HL-60/S4 treated with phorbol 12-myristate 13-acetate at 8.2 ng/mL for 4 days and 3 days (cell line): ENCODE measurements at regions not wholly inside any gene's neighbourhood (a gene's known extent, or its start where the extent isn't known, plus 50 kb on each side); places are given as distances from the start of the nearest gene placed in this dataset.

Experiments used
- in situ Hi-C: fragments of 300-500 bp; cut with MboI; formaldehyde crosslinking; loops from 2 replicates; pipeline ENCODE4 v1.15.0; 2022; ENCODE audit warnings: low sequenced_read_pairs

- in situ Hi-C loops: no loop called here
Observed at GRCh38 chr2:75787532-75788132, 76.9 kb upstream of the GCFC2 start.

DNA sequence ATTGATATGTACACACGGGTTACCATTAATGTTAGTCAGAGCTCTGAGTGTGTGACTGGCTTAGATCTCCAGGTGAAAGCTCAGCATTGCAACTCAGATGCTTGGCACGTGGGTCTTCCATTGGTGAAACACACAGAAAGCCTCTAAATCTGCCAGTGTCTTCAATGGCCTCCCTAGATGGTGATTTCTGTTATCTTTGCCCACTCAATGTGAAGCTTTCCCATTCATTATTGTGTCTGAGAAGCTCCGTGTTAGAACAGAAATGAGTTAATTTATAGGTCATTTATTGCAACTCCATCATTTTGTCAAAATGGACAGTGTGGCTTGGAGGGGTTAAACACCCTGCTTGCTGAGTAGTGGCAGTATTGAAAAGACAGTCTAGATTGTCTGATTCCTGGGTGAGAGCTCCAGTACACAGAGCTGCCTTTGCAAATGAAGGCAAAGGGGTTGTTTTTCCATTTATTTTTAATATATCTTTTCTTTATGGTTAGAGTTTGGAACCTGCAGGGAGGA, 64.7 kb upstream of the GCFC2 start:
- in situ Hi-C loops: no loop called here

DNA sequence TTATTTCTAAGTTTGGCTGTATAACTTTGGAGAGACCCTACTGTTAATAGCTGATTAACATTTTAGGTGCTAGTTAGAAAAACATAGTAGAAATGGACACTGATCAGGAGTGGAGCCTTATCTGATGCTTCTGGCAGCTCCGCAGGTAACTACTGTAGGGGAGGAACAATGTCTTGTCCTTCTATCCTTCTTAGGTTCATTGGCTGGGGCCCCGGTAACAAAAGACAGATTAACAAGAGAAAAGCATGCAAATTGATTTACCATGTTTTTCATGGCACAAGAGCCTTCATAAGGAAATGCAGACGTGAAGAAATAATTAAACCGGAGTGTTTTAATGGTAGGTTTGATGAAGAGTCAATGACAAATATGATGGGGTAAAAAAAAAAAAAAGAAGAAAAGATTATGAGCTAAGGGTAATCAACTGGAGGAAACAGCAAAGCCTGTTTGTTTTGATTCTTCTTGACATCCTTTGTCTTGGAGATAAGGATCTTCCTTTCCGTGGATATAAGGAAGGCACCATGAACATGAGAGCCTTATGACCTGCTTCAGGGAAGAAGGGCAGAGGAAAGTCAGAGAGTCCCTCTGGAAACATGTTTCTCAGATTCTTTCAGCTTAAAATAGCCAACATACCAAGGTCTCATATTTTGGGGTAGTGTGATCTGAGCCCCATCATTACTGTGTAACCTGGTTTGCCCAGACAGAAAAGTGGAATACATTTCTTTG, 62.4 kb upstream of the GCFC2 start:
- in situ Hi-C loops: no loop called here

- in situ Hi-C loops: no loop called here
Observed at GRCh38 chr2:75765798-75766197, 55.1 kb upstream of the GCFC2 start.

GRCh38 chr2:75764611-75765010, 53.9 kb upstream of the GCFC2 start:
- in situ Hi-C loops: no loop called here
